ENCODE measurements at regions not wholly inside any gene's neighbourhood (a gene's known extent, or its start where the extent isn't known, plus 50 kb on each side); places are given as distances from the start of the nearest gene placed in this dataset.

DNA sequence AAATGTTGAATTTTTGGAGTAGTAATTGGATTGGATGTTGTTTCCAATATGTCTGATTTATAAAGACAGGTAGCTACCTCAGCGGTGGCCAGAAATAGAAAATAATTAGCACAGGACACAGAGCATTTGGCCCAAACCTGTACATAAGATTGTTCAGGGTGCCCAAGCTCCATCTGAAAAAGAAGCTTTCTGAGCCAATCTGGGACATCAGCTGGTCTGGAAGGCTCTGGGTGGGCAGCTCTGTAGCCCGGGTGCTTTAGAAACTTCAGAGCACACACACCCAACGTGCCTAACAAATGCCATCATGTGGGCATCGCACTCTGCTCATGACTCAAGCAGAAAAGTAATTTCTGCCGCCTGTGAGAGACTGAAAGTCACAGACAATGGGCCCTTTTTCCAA, 460.7 kb downstream of the ICE1 start:
- ATAC-seq (ENCODE audit: low read depth) (no peak), DNase-seq (ENCODE audit: low spot score) (no peak)
- Histone ChIP-seq H3K27ac (ENCODE audit: poor library complexity, severe bottlenecking) (no peak overlapping the region), H3K9me3 (ENCODE audit: severe bottlenecking) (no peaks in the 10 kb centered on the region), H3K36me3 (ENCODE audit: low read depth) (no peaks in the 10 kb centered on the region), H3K4me1 (ENCODE audit: insufficient read depth, poor library complexity, severe bottlenecking) (no peaks in the 10 kb centered on the region), H3K27me3 (ENCODE audit: insufficient read depth, poor library complexity, severe bottlenecking) (peaks cover 17% of the 10 kb centered on the region), H3K4me3 (ENCODE audit: severe bottlenecking) (no peak overlapping the region)
- TF ChIP-seq, protein P1, sequence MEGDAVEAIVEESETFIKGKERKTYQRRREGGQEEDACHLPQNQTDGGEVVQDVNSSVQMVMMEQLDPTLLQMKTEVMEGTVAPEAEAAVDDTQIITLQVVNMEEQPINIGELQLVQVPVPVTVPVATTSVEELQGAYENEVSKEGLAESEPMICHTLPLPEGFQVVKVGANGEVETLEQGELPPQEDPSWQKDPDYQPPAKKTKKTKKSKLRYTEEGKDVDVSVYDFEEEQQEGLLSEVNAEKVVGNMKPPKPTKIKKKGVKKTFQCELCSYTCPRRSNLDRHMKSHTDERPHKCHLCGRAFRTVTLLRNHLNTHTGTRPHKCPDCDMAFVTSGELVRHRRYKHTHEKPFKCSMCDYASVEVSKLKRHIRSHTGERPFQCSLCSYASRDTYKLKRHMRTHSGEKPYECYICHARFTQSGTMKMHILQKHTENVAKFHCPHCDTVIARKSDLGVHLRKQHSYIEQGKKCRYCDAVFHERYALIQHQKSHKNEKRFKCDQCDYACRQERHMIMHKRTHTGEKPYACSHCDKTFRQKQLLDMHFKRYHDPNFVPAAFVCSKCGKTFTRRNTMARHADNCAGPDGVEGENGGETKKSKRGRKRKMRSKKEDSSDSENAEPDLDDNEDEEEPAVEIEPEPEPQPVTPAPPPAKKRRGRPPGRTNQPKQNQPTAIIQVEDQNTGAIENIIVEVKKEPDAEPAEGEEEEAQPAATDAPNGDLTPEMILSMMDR (IDR thresholded peaks at IDR 0.05; ENCODE audit: poor library complexity, severe bottlenecking), result no peak

DNA sequence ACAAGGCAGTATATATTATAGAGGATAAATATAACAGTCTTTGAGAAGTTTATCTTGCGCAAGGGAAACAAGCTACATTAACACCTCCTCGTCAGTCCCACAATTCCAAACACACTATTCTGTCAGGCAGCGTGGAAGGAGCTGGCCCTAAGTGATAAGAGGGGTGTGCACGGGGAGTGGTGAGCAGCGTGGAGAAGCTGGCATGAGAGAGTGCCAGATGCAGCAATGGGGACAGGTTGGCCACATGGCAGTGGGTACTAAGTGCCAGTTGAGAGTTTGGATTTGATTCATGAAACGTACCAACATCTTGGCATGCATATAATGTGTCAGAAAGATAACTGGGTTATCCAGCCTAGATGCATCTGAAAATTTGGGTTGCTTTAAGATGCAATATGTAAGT, 460.2 kb downstream of the ICE1 start:
- no peak overlapping the region for H3K27ac ChIP-seq (ENCODE audit: poor library complexity, severe bottlenecking)
- H3K4me3 ChIP-seq (ENCODE audit: severe bottlenecking), result no peak overlapping the region
- ATAC-seq (ENCODE audit: low read depth) (no peak), DNase-seq (ENCODE audit: low spot score) (no peak)
- H3K4me1 ChIP-seq (ENCODE audit: insufficient read depth, poor library complexity, severe bottlenecking), result no peaks in the 10 kb centered on the region
- no peaks in the 10 kb centered on the region for H3K36me3 ChIP-seq (ENCODE audit: low read depth)
- peaks cover 16% of the 10 kb centered on the region for H3K27me3 ChIP-seq (ENCODE audit: insufficient read depth, poor library complexity, severe bottlenecking)
- no peaks in the 10 kb centered on the region for H3K9me3 ChIP-seq (ENCODE audit: severe bottlenecking)
- TF ChIP-seq, protein P1 (IDR thresholded peaks at IDR 0.05; ENCODE audit: poor library complexity, severe bottlenecking), result no peak

DNA sequence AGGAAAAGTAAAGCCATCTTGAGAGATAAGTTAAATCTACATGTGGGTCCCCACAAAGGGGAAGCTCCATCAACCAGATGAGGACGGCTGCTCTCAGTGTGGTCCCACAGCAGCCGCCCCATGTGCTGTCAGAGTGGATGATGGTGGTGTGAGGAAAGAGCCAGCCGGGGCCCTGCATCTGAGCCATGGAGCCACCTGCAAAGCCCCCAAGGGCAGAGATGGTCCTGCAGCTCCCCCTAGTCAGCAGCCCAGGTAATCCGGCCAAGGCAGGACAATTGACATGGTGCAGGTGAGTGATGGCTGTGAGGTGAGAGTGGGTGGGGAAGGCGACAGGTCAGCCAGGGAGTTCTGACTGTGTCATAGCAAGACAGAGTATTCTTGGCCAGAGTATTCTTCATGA, 458.8 kb downstream of the ICE1 start:
- no peak overlapping the region for H3K27ac ChIP-seq (ENCODE audit: poor library complexity, severe bottlenecking)
- no peaks in the 10 kb centered on the region for H3K4me1 ChIP-seq (ENCODE audit: insufficient read depth, poor library complexity, severe bottlenecking)
- DNase-seq (ENCODE audit: low spot score) (no peak), ATAC-seq (ENCODE audit: low read depth) (no peak)
- TF ChIP-seq, protein P1 (IDR thresholded peaks at IDR 0.05; ENCODE audit: poor library complexity, severe bottlenecking), result no peak
- no peaks in the 10 kb centered on the region for H3K36me3 ChIP-seq (ENCODE audit: low read depth)
- H3K27me3 ChIP-seq (ENCODE audit: insufficient read depth, poor library complexity, severe bottlenecking), result peaks cover 14% of the 10 kb centered on the region
- no peak overlapping the region for H3K4me3 ChIP-seq (ENCODE audit: severe bottlenecking)
- H3K9me3 ChIP-seq (ENCODE audit: severe bottlenecking), result no peaks in the 10 kb centered on the region

DNA sequence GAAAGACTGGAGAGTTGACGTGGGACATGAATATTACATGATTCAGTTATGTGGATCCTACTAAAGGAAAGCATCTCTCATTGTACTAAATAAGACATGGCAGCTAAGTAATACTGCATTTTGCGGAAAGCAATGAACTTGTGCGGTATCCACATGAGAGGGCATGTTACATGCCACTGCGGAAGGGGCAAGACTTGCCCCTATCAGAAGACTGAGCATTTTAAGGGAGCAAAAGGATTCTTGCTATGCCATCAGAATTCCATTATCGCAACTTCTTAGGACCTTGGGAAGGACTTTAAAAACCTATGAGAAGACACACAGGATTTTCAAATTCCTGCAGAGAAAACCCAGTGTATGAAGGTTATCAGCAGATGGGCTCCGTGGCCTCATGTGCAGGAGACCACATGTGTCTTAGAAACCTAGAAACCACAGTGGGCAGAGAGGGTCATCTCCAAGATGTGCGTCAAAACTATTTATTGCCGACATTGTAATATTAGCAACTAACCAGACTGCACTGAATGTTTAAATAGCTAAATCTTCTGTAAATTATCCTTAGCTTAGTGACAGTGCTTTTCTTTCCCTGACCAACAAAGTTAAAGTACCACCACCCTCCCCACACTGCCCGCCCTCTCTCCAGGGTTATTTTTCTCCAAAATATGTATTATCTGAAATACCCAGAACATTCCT, 457.7 kb downstream of the ICE1 start:
- TF ChIP-seq, protein P1 (IDR thresholded peaks at IDR 0.05; ENCODE audit: poor library complexity, severe bottlenecking), result no peak
- Histone ChIP-seq H3K9me3 (ENCODE audit: severe bottlenecking) (no peaks in the 10 kb centered on the region), H3K27me3 (ENCODE audit: insufficient read depth, poor library complexity, severe bottlenecking) (peaks cover 19% of the 10 kb centered on the region), H3K4me1 (ENCODE audit: insufficient read depth, poor library complexity, severe bottlenecking) (no peaks in the 10 kb centered on the region), H3K27ac (ENCODE audit: poor library complexity, severe bottlenecking) (no peak overlapping the region), H3K36me3 (ENCODE audit: low read depth) (no peaks in the 10 kb centered on the region), H3K4me3 (ENCODE audit: severe bottlenecking) (no peak overlapping the region)
- ATAC-seq (ENCODE audit: low read depth), result no peak
- no peak for DNase-seq (ENCODE audit: low spot score)

DNA sequence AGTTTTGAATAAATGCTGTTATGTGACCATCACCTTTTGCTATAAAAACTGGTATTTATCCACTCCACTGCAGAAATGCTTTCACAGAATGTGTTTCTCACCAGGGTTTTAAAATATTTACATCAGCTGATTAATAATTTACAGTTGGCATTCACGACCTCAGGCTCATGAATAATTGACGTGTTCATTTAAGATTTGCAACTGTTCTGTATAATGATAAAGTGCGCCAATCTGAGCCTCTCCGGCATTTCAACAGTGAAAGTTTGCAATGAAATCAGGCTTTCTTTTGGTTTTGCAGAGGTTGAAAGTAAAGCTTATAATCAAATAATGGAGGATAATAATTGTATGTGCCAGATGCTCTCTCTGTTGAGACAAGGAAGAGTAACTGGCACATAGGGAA, 434.9 kb downstream of the ICE1 start:
- no peak for ATAC-seq (ENCODE audit: low read depth)
- H3K27ac ChIP-seq (ENCODE audit: poor library complexity, severe bottlenecking), result no peak overlapping the region

More for the DNA sequence above, 434.9 kb downstream of the ICE1 start:
- Histone ChIP-seq H3K9me3 (ENCODE audit: severe bottlenecking) (no peaks in the 10 kb centered on the region), H3K27me3 (ENCODE audit: insufficient read depth, poor library complexity, severe bottlenecking) (peaks cover 35% of the 10 kb centered on the region), H3K36me3 (ENCODE audit: low read depth) (no peaks in the 10 kb centered on the region), H3K4me3 (ENCODE audit: severe bottlenecking) (no peak overlapping the region), H3K4me1 (ENCODE audit: insufficient read depth, poor library complexity, severe bottlenecking) (no peaks in the 10 kb centered on the region)
- TF ChIP-seq, protein P1 (IDR thresholded peaks at IDR 0.05; ENCODE audit: poor library complexity, severe bottlenecking), result no peak
- DNase-seq (ENCODE audit: low spot score), result no peak
